ENCODE measurements at regions not wholly inside any gene's neighbourhood (a gene's known extent, or its start where the extent isn't known, plus 50 kb on each side); places are given as distances from the start of the nearest gene placed in this dataset.
"Not testable (repeated sequence)": the region's sequence is repeated elsewhere in the genome, so short reads cannot be mapped to it uniquely, and the experiment has no call there.

DNA sequence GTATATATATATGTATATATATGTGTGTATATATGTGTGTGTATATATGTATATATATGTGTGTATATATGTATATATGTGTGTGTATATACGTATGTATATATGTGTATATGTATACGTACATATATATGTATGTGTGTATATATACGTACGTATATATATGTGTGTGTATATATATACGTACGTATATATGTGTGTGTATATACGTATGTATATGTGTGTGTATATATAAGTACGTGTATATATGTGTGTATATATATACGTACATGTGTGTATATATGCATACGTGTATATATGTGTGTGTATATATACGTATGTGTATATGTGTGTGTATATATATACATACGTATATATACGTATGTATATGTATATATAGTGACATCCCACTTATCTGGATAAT, 154.4 kb downstream of the CDRT15L2 start:
- no peak for DNase-seq (ENCODE audit: low read depth, low spot score)

- no peak for DNase-seq (ENCODE audit: low read depth, low spot score)
Measured at GRCh38 chr17:20735796-20736195, 156.3 kb downstream of the CDRT15L2 start.

DNA sequence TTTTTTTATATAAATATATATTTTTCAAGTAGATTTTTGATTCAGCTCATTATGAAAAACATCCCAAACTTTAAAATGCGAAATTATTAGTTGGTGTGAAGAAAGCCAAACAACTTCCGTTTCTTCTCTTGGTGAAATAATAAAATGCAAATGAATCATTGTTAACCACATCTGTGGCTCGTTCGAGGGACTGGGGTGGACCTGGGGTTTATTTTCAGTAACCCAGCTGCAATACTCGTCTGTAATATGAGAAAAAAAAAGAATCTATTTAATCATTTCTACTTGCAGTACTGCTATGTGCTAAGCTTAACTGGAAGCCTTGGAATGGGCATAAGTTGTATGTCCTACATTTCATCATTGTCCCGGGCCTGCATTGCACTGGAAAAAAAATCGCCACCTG, 158.1 kb downstream of the CDRT15L2 start:
- DNase-seq (ENCODE audit: low read depth, low spot score), result not testable (repeated sequence)

DNA sequence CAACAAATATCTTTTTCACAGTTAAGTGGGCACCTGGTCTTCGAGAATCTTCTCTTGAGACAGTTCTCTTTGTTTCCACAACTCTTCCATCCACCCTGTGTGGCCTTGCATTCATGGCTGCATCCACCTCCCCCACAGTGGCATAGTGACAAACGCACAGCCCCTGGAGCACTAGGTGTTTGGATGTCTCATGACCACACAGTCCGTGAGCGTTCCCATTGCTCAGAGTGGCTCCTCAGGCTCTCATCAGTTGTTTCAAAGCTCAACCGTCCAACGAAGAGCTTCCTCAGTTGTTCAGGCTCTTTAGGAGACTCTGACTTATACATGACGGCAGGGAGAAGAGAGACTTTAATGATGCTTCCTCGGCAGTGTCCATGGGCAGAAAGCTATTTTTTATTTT, 191.6 kb downstream of the CDRT15L2 start:
- no peak for DNase-seq (ENCODE audit: low read depth, low spot score)

GRCh38 chr17:20774472-20775135, 195.1 kb downstream of the CDRT15L2 start:
- DNase-seq (ENCODE audit: low read depth, low spot score), result no peak

GRCh38 chr17:20775331-20775730, 195.8 kb downstream of the CDRT15L2 start:
- DNase-seq (ENCODE audit: low read depth, low spot score), result no peak

DNA sequence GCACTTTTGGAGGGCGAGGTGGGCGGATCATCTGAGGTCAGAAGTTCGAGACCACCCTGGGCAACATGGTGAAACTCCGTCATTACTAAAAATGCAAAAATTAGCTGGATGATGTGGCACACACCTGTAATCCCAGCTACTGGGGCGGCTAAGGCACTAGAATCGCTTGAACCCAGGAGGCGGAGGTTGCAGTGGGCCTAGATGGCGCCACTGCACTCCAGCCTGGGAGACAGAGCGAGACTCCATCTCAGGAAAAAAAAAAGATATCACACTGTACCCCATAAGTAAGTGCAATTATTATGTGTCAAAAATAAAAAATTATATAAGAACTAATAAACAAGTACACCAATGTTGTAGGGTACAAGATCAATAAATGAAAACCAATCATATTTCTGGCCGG, 200.0 kb downstream of the CDRT15L2 start:
- no peak for DNase-seq (ENCODE audit: low read depth, low spot score)

GRCh38 chr17:20781260-20781659, 201.7 kb downstream of the CDRT15L2 start:
- DNase-seq (ENCODE audit: low read depth, low spot score), result no peak

DNA sequence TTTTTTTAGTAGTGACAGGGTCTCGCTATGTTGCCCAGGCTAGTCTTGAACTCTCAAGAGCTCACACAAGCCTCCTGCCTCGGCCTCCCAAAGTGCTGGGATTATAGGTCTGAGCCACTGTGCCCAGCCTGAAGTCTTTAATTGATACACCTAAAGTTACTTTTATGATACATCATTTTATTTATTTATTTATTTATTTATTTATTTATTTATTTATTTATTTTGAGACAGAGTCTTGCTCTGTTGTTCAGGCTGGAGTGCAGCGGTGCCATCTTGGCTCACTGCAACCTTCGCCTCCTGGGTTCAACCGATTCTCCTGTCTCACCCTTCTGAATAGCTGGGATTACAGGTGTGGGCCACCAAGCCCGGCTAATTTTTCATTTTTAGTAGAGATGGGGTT, 202.3 kb downstream of the CDRT15L2 start:
- DNase-seq (ENCODE audit: low read depth, low spot score), result not testable (repeated sequence)

GRCh38 chr17:20783091-20783490, 203.6 kb downstream of the CDRT15L2 start:
- no peak for DNase-seq (ENCODE audit: low read depth, low spot score)

DNA sequence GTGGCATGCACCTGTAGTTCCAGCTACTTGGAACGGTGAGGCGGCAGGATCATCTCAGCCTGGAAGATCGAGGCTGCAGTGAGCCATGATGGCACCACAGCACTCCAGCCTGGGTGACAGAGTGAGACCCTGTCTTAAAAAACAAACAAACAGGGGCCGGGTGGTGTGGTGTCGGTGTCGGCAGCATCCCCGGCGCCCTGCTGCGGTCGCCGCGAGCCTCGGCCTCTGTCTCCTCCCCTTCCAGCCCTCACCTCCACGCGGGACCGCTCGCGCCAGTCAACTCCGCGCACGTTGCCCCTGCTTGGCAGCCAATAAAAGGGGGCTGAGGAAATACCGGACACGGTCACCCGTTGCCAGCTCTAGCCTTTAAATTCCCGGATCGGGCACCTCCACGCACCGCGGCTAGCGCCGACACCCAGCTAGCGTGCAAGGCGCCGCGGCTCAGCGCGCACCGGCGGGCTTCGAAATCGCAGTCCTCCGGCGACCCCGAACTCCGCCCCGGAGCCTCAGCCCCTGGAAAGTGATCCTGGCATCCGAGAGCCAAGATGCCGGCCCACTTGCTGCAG, 204.7 kb downstream of the CDRT15L2 start:
- DNase-seq (ENCODE audit: low read depth, low spot score), result no peak

DNA sequence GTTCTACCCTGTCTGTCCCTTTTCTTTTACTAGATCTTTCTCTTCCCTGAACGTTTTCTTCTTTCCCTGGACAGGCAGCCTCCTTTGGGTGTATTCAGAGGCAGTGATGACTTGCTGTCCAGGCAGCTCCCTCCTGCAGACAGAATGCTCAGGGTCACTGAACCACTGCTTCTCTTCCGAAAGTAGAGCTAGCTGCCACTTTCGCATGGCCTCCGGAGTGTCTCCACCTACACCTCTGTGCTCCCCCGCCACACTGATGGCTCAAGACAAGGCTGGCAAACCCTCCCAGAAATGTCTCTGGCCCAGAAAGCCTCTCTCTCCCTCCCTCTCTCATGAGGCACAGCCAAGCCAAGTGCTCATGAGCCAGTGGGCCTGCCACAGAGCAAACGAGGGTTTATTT, 207.8 kb downstream of the CDRT15L2 start:
- no peak for DNase-seq (ENCODE audit: low read depth, low spot score)

GRCh38 chr17:20791626-20792025, 212.1 kb downstream of the CDRT15L2 start:
- DNase-seq (ENCODE audit: low read depth, low spot score), result no peak

DNA sequence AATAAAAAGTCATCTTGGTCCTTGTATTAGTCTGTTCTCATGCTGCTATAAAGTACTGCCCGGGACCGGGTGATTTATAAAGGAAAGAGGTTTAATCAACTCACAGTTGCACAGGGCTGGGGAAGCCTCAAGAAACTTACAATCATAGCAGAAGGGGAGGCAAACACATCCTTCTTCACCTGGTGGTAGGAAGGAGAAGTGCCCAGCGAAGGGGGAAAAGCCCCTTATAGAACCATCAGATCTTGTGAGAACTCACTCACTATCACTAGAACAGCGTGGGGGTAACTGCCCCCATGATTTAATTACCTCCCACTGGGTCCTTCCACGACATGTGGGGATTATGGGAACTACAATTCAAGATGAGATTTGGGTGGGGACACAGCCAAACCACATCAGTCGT, 215.0 kb downstream of the CDRT15L2 start:
- DNase-seq (ENCODE audit: low read depth, low spot score), result not testable (repeated sequence)

DNA sequence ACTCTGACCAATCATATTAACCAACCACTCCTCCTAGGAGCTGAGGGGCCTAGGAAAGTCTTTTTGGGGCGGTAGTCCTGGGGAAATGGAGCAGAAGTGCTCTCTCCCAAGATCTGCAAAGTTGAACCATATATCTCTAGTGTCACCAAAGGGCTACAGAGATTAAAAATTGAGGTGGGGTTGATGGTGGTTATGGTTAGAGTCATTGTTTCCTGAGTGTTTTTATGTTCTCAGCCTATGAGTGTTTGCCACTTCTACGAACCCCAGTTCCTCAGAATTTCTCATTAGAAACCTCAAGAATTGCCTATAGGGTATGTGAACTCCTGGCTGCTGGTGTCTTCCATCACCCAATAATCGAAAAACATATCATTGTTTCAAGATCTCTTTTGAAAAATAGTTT, 217.8 kb downstream of the CDRT15L2 start:
- no peak for DNase-seq (ENCODE audit: low read depth, low spot score)

GRCh38 chr17:20800146-20800545, 220.6 kb downstream of the CDRT15L2 start:
- DNase-seq (ENCODE audit: low read depth, low spot score), result no peak

DNA sequence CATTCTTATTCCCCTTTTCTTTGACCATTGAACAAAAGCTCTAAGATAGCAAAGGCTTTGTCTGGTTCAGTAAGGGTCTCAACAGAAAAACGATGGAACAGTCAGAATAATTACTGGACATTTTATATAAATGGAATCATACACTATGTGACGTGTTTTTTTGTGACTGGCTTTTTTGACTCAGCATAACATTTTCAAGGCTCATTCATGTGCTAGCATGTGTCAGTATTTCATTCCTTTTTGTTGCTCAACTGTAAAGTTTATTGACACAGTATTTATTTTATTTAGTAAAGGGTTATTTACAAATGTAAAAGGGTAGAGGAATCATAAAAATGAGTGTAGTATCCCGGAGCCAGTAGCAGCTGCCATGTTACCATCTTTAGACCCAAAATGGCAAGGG, 226.2 kb downstream of the CDRT15L2 start:
- no peak for DNase-seq (ENCODE audit: low read depth, low spot score)

GRCh38 chr17:20807566-20807965, 228.0 kb downstream of the CDRT15L2 start:
- DNase-seq (ENCODE audit: low read depth, low spot score), result not testable (repeated sequence)

GRCh38 chr17:20815410-20815809, 227.4 kb downstream of the USP22 start:
- DNase-seq (ENCODE audit: low read depth, low spot score), result not testable (repeated sequence)

GRCh38 chr17:20823905-20824304, 218.9 kb downstream of the USP22 start:
- no peak for DNase-seq (ENCODE audit: low read depth, low spot score)

GRCh38 chr17:20825539-20825938, 217.3 kb downstream of the USP22 start:
- DNase-seq (ENCODE audit: low read depth, low spot score), result no peak

DNA sequence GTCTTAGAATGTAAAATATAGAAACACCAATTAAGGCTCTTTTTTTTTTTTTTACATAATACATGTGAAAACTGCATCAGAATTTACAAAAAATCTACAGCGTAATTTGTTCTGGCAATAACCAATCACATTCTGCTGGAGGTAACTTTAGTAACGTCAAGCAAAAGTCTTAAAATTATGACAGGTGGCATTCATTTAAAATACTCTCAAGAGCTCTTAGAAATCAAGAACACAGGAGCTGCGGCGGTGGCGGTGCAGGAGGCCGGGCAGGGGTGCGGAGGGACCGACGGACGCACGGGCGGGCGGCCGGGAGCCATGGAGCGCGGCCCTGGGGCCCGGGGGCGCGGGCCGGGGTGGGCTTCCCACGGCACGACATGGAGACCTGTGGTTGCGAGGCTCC, 202.4 kb downstream of the USP22 start:
- DNase-seq (ENCODE audit: low read depth, low spot score), result not testable (repeated sequence)

DNA sequence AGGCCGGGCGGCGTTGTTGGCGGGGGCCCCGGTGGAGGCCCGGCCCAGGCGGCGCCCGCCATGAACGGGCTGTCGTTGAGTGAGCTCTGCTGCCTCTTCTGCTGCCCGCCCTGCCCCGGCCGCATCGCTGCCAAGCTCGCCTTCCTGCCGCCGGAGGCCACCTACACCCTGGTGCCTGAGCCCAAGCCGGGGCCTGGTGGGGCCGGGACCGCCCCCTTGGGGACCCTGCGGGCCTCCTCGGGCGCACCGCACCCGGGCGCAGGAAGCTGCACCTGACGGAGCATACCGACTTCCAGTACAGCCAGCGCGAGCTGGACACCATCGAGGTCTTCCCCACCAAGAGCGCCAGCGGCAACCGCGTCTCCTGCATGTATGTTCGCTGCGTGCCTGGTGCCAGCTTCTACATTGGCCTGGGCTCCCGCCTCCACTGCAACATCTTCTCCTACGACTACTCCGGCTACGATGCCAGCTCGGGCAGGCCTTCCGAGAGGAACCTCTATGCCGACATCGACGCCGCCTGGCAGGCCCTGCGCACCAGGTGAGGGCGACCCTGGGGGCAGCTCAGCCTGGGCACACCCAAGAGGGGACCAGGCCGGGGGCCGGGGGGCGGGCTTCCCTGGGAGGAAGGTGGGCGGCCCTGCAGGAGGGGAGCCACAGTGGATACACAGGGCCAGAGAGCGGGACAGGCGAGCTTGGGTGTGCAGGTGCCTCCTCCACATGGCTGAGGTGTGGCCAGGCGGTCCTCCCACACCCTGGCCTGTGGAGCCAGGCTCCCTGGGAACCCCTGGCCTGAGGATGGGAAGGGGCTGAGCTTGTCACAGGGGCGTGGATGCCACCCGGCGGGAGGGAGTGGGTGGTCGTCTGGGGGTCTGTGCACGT, 201.6 kb downstream of the USP22 start:
- not testable (repeated sequence) for DNase-seq (ENCODE audit: low read depth, low spot score)
